ENCODE measurements at regions not wholly inside any gene's neighbourhood (a gene's known extent, or its start where the extent isn't known, plus 50 kb on each side); places are given as distances from the start of the nearest gene placed in this dataset.
"Not testable (repeated sequence)": the region's sequence is repeated elsewhere in the genome, so short reads cannot be mapped to it uniquely, and the experiment has no call there.

- no peak for DNase-seq
Measured at GRCh38 chr18:79579807-79580497, 99.7 kb upstream of the CTDP1 start.

- no peak for DNase-seq
Measured at GRCh38 chr18:79580498-79581171, 99.0 kb upstream of the CTDP1 start.

DNA sequence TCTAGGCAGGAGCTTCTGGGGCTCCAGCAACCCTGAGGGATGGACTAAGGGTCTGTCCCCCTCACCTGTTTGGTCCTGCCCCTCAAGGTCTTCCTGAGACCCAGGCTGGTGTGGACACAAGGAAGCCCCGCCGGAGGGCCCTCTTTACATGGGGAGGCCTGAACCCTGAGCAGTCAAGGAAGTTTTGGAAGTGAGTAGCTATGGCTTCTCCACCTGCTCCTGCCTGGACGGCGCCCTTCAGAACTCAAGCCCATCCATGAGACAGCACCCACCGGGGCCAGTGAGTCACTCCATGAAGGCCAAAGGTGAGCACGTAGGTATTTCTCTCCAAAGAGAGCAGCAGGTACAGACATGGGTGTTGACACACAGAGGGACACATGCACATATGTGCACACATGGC is 98.2 kb upstream of the CTDP1 start:
- no peak for DNase-seq

DNA sequence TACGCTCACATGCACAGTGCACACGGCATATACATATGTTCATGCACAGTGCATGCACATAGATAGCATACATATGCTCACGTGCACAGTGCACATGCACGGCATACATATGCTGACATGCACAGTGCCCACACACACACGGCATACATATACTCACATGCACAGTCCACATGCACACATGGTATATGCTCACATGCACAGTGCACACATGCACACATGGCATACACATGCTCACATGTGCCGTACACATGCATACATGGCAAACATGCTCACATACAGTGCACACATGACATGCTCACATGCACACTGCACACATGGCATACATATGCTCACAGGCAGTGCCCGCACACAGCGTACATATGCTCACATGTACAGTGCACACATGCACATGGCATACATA is 97.7 kb upstream of the CTDP1 start:
- DNase-seq: no peak

- no peak for DNase-seq
Measured at GRCh38 chr18:79582978-79583377, 96.6 kb upstream of the CTDP1 start.

- DNase-seq: no peak
Measured at GRCh38 chr18:79583426-79583825, 96.2 kb upstream of the CTDP1 start.

DNA sequence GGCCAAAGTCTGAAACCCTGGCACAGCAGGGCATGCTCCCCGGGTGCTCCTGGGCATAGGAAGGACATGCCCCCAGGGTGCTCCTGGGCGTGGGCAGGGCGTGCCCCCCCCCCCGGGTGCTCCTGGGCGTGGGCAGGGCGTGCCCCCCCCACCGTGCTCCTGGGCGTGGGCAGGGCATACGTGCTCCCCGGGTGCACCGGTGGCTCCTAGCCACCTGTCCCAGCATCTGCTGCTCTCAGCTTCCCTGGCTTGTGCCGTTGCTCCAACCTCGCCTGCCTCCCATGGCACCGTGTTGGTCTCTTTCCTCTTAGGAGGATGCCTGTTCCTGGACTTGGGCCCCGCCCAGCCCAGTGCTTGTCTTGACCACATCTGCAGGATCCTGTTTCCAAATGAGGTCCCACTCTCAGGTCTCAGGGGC is 95.6 kb upstream of the CTDP1 start:
- no peak for DNase-seq

GRCh38 chr18:79584491-79585394 is 94.9 kb upstream of the CTDP1 start:
- DNase-seq: no peak

- DNase-seq: no peak
Measured at GRCh38 chr18:79585395-79586370, 93.9 kb upstream of the CTDP1 start.

GRCh38 chr18:79586436-79587225 is 93.0 kb upstream of the CTDP1 start:
- DNase-seq: no peak

GRCh38 chr18:79587226-79587741 is 92.3 kb upstream of the CTDP1 start:
- DNase-seq: no peak

DNA sequence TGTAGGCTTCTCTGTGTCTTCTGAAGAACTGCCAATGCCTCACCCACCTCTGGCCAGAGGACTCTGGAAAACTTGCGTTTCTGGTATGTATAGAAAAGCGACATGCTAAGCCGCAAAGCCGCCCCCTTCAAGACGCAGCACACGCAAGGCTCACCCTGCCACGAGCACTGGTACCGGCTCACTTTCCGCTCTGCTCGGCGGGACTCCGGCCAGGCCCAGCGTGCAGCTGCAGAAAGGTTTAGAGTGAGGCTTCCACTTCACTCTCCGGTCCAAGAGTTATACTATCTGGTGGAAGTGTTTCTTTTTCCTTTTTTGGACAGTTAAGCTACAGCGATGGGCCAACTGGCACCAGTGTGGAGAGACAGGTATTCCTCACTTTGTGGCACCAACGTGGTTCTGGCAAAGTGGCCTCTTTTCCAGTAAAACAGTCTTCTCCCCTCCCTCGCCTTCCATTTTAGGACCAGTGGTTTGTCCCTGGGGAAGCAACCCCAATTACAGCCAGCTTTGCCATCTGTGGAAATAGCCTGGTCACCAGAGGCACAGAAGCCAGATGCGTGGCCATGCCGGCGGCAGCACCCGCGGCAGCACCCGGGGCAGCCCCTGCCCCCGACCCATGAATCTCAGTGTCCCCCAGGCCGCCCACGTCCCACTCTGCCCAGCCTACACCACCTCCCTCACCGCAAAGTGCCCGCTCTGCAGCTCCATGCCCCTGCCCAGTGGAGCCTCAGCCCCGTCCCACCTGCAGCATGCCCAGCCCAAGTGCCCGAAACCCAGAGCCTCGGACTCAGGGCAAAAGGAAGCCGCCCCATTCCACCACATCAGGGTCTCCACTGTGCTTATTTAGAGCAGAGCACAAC is 91.6 kb upstream of the CTDP1 start:
- DNase-seq: no peak

DNA sequence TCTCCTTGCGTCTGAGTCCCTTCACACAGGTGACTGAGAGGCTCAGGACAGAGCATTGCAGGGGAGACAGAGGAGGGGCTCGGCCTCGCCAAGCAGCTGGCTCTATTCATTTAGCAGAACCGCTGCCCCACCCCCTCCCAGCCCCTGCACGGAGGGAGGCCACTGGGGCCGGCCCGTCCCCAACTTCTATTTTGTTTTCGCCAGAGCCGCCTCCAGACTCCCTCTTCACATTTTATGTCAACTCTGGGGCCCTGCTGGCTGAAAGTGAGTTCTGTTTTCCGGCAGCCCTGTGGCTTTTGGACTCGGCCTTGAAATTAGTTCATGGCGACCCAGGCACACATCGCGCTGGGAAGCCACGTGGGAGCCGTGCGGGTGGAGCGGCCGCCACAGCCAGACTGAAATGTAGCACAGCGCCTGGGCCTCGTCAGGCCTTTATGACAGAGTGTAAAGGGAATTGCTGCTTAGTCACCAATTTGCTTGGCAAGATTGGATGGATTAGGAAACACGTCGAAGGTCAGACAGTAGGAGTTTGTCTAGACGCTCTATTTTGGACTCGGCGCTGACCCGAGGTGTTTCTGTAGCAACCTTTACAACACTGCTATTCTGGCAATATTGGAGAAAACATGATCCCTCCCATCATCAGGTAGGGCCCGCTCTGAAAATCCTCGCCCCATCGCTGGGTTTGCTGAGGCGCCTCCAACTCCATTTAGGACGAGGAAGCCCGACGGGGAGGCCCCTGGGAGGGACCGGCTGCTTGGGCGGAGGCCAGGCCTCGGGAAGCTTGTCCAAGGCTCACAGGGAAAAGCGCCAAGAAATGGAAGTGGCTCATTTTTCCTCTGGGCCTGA is 90.7 kb upstream of the CTDP1 start:
- DNase-seq: no peak

- DNase-seq: no peak
Measured at GRCh38 chr18:79589601-79590091, 90.0 kb upstream of the CTDP1 start.

GRCh38 chr18:79590191-79591031 is 89.2 kb upstream of the CTDP1 start:
- DNase-seq: no peak

DNA sequence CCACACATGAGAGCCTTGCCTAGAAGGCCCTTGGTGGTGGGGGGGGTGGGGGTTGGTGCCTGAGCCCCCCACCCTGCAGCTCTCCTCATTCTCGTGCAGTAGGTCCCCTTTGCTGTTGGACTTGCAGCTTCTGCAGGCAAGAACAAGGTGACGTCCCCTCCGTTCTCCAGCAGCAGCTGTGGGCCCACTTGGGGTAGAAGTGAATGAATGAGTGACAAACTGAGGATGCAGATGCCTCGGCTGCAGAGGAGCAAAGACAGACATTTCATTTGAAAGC is 88.6 kb upstream of the CTDP1 start:
- DNase-seq: no peak

DNA sequence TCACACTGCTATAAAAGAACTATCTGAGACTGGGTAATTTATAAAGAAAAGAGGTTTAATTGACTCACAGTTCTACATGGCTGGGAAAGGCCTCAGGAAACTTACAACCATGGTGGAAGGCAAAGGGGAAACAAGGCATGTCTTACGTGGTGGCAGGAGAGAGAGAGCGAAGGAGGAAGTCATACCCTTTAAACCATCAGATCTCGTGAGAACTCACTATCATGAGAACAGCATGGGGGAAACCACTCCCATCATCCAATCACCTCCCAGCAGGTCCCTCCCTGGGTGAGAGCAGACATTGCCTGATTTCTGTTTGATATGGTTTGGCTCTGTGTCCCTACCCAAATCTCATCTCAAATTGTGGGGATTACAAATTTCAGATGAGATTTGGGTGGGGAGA is 86.9 kb upstream of the CTDP1 start:
- DNase-seq: not testable (repeated sequence)

DNA sequence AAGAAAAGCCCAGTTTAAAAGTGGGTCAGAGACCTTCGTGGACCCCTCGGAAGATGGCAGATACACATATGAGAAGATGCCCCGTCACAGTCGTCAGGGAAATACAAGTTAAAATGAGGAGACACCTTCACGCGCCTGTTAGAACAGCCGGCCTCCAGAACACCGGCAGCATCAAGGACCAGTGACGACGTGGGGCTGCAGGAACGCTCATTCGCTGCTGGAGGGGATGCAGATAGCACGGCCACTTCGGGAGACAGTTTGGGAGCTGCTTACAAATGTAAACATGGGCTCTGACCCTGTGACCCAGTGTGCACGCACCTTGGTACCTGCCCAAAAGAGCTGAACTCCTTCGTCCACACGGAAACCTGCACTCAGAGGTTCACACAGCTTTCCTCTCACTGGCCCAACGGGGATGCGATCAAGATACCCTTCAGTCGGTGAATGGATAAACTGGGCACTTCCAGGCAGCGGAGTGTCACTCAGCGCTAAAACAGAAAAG is 83.7 kb upstream of the CTDP1 start:
- no peak for DNase-seq
